ENCODE measurements at regions not wholly inside any gene's neighbourhood (a gene's known extent, or its start where the extent isn't known, plus 50 kb on each side); places are given as distances from the start of the nearest gene placed in this dataset.
"Not testable (repeated sequence)": the region's sequence is repeated elsewhere in the genome, so short reads cannot be mapped to it uniquely, and the experiment has no call there.

DNA sequence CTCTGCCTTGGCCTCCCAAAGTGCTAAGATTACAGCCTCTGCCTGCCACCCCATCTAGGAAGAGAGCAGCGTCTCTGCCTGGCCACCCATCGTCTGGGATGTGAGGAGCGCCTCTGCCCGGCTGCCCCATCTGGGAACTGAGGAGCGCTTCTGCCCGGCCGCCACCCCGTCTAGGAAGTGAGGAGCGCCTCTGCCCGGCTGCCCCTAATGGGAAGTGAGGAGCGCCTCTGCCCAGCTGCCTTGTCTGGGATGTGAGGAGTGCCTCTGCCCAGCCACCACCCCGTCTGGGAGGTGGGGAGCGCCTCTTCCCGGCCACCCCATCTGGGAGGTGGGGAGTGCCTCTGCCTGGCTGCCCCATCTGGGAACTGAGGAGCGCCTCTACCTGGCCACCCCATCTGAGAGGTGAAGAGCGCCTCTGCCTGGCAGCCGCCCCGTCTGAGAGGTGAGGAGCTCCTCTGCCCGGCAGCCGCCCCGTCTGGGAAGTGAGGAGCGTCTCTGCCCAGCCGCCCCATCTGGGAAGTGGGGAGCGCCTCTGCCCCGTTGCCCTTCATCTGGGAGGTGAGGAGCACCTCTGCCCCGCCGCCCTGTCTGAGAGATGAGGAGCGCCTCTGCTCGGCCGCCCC is 481.0 kb upstream of the GNPDA2 start:
- H4K20me1 ChIP-seq (ENCODE audit: insufficient read depth); H3K9me3 ChIP-seq (ENCODE audit: low read depth); H2AFZ ChIP-seq; H3K4me3 ChIP-seq; H3K79me2 ChIP-seq (ENCODE audit: insufficient read depth); H3K27ac ChIP-seq; H3K9ac ChIP-seq; H3K4me1 ChIP-seq (ENCODE audit: insufficient read depth); in situ Hi-C loops (cut with MboI); H3F3A ChIP-seq (ENCODE audit: insufficient read depth); DNase-seq; H3K4me2 ChIP-seq (ENCODE audit: unreplicated experiment); H3K9me2 ChIP-seq (ENCODE audit: insufficient read depth); H3K27me3 ChIP-seq (replicated peaks; ENCODE audit: insufficient read depth); H3K36me3 ChIP-seq (ENCODE audit: low read depth): not testable (repeated sequence)
- 73 to 75% methylated on average over 13 to 30 of the region's 30 CpGs for WGBS, 2 experiments (ENCODE audit: low coverage in 1 of 2, low lambda C conversion rate in 2 of 2, missing lambda C conversion rate in 2 of 2)

DNA sequence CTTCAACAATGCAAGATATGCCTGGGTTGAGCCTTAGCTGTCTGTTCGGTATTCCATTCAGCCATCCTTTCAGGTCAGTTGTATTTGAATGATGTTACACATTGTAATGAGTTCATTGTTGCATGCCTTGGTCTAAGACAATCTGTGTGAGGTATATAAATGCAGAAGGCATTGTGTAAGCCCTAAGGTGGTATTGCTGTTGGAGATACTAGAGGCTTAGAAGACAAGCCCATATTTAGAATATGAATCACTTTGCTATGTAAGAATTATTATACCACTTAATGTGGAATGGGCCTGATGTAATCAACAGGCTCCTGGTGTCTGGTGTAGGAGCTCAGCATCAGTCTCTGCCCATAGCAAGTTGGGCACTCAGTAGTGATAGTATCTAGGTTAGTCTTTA is 473.4 kb upstream of the GNPDA2 start:
- TF ChIP-seq EZH2 (IDR thresholded peaks at IDR 0.05; ENCODE audit: insufficient read depth, poor library complexity, severe bottlenecking) (no peak), EZH2phosphoT487 (IDR thresholded peaks at IDR 0.05; ENCODE audit: insufficient read depth, low read depth) (no peak)
- WGBS, 2 experiments (ENCODE audit: low coverage in 1 of 2, low lambda C conversion rate in 2 of 2, missing lambda C conversion rate in 2 of 2) = 26 to 30% methylated on average over 1 of the region's 1 CpG
- Histone ChIP-seq H3K4me1 (ENCODE audit: insufficient read depth) (no peaks in the 10 kb centered on the region), H3K79me2 (ENCODE audit: insufficient read depth) (no peaks in the 10 kb centered on the region), H3K9ac (no peak overlapping the region), H2AFZ (no peak overlapping the region), H3K27ac (no peak overlapping the region), H3K4me3 (no peak overlapping the region), H3K36me3 (ENCODE audit: low read depth) (no peaks in the 10 kb centered on the region), H4K20me1 (ENCODE audit: insufficient read depth) (no peaks in the 10 kb centered on the region), H3K4me2 (ENCODE audit: unreplicated experiment) (no peak overlapping the region), H3K9me3 (ENCODE audit: low read depth) (no peaks in the 10 kb centered on the region), H3K9me2 (ENCODE audit: insufficient read depth) (no peaks in the 10 kb centered on the region), H3F3A (ENCODE audit: insufficient read depth) (no peaks in the 10 kb centered on the region), H3K27me3 (replicated peaks; ENCODE audit: insufficient read depth) (no peaks in the 10 kb centered on the region)
- no peak for DNase-seq
- in situ Hi-C loops (cut with MboI) = no loop called here

DNA sequence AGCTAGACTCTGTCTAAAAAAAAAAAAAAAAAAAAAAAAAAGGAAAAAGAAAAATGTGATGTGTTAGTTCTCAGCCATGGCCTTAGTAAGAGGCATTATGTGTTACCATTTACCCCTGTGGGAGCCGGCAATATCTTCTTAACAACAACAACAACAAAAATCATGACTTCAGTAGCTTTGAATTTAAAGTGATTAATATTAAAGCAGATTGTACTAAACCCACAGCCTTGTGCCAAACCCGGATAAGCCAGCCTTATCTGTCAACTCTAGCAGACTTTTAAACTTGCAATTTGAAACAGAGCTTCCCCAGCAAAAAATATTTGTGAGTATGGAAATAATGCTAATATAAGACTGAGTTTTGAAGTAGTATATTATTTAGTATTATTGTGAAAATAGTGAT is 462.1 kb upstream of the GNPDA2 start:
- H3K27ac ChIP-seq = no peak overlapping the region
- H3K4me3 ChIP-seq = no peak overlapping the region
- H3K27me3 ChIP-seq (replicated peaks; ENCODE audit: insufficient read depth) = no peaks in the 10 kb centered on the region
- DNase-seq = no peak
- no peak overlapping the region for H3K9ac ChIP-seq
- TF ChIP-seq EZH2 (IDR thresholded peaks at IDR 0.05; ENCODE audit: insufficient read depth, poor library complexity, severe bottlenecking) (no peak), EZH2phosphoT487 (IDR thresholded peaks at IDR 0.05; ENCODE audit: insufficient read depth, low read depth) (no peak)
- no peaks in the 10 kb centered on the region for H3K79me2 ChIP-seq (ENCODE audit: insufficient read depth)
- no peaks in the 10 kb centered on the region for H3K9me2 ChIP-seq (ENCODE audit: insufficient read depth)
- no peak overlapping the region for H3K4me2 ChIP-seq (ENCODE audit: unreplicated experiment)
- H4K20me1 ChIP-seq (ENCODE audit: insufficient read depth) = no peaks in the 10 kb centered on the region
- no peak overlapping the region for H2AFZ ChIP-seq
- no peaks in the 10 kb centered on the region for H3F3A ChIP-seq (ENCODE audit: insufficient read depth)
- 18 to 32% methylated on average over 2 of the region's 2 CpGs for WGBS, 2 experiments (ENCODE audit: low coverage in 1 of 2, low lambda C conversion rate in 2 of 2, missing lambda C conversion rate in 2 of 2)
- no peaks in the 10 kb centered on the region for H3K9me3 ChIP-seq (ENCODE audit: low read depth)
- no peaks in the 10 kb centered on the region for H3K36me3 ChIP-seq (ENCODE audit: low read depth)
- in situ Hi-C loops (cut with MboI) = no loop called here
- H3K4me1 ChIP-seq (ENCODE audit: insufficient read depth) = no peaks in the 10 kb centered on the region

DNA sequence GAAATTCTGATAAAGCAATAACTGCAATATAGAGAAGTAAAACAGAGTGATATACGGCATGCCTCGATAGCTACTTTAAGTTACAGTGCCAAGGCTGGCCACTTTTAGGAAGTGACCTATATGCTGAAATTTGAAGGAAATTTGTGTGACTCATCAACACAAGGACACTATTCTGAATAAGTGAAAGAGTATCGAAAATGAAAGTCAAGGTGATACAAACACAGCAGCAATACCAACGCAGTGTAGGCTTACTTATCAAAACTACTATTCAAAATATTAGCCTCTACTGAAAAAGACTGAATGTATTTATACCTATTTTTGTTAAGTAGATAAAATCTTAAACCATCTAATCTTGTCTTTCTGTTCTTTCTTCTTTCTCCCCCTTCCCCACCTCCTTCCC is 459.9 kb upstream of the GNPDA2 start:
- H3K4me3 ChIP-seq = no peak overlapping the region
- no peaks in the 10 kb centered on the region for H3K79me2 ChIP-seq (ENCODE audit: insufficient read depth)
- H3F3A ChIP-seq (ENCODE audit: insufficient read depth) = no peaks in the 10 kb centered on the region
- no peaks in the 10 kb centered on the region for H3K9me3 ChIP-seq (ENCODE audit: low read depth)
- WGBS, 2 experiments (ENCODE audit: low coverage in 1 of 2, low lambda C conversion rate in 2 of 2, missing lambda C conversion rate in 2 of 2) = 55 to 56% methylated on average over 4 of the region's 4 CpGs
- H4K20me1 ChIP-seq (ENCODE audit: insufficient read depth) = no peaks in the 10 kb centered on the region
- no peak overlapping the region for H3K27ac ChIP-seq
- H3K4me2 ChIP-seq (ENCODE audit: unreplicated experiment) = no peak overlapping the region
- no peaks in the 10 kb centered on the region for H3K4me1 ChIP-seq (ENCODE audit: insufficient read depth)
- H3K9ac ChIP-seq = no peak overlapping the region
- no peak for DNase-seq
- no peaks in the 10 kb centered on the region for H3K27me3 ChIP-seq (replicated peaks; ENCODE audit: insufficient read depth)
- in situ Hi-C loops (cut with MboI) = no loop called here
- no peaks in the 10 kb centered on the region for H3K9me2 ChIP-seq (ENCODE audit: insufficient read depth)
- H2AFZ ChIP-seq = no peak overlapping the region
- H3K36me3 ChIP-seq (ENCODE audit: low read depth) = no peaks in the 10 kb centered on the region
- TF ChIP-seq EZH2phosphoT487 (IDR thresholded peaks at IDR 0.05; ENCODE audit: insufficient read depth, low read depth) (no peak), EZH2 (IDR thresholded peaks at IDR 0.05; ENCODE audit: insufficient read depth, poor library complexity, severe bottlenecking) (no peak)

DNA sequence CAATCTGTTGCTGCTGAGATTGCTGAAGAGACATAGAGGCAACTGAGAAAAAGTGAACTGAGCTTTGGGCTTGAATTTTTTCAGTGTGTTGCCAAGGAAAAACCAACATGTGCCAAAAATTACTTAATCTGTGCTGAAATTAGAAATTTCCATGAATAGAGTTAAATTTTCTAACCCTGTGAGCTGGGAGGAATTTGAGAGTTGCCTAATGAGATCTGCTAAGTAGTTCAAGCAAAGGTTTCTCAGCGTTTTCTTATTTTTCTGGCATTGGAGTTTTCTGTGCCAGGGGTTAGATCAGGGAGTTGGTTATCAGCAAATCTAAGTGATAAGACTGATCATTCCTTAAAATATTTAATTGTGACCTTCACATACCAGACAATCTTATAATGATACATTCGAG is 457.5 kb upstream of the GNPDA2 start:
- Histone ChIP-seq H2AFZ (no peak overlapping the region), H3K4me2 (ENCODE audit: unreplicated experiment) (no peak overlapping the region), H3K27me3 (replicated peaks; ENCODE audit: insufficient read depth) (no peaks in the 10 kb centered on the region), H4K20me1 (ENCODE audit: insufficient read depth) (no peaks in the 10 kb centered on the region), H3K9me2 (ENCODE audit: insufficient read depth) (no peaks in the 10 kb centered on the region), H3K4me3 (no peak overlapping the region), H3K36me3 (ENCODE audit: low read depth) (no peaks in the 10 kb centered on the region), H3K27ac (no peak overlapping the region), H3K4me1 (ENCODE audit: insufficient read depth) (no peaks in the 10 kb centered on the region), H3K79me2 (ENCODE audit: insufficient read depth) (no peaks in the 10 kb centered on the region), H3F3A (ENCODE audit: insufficient read depth) (no peaks in the 10 kb centered on the region), H3K9ac (no peak overlapping the region), H3K9me3 (ENCODE audit: low read depth) (no peaks in the 10 kb centered on the region)
- in situ Hi-C loops (cut with MboI) = no loop called here
- WGBS, 2 experiments (ENCODE audit: low coverage in 1 of 2, low lambda C conversion rate in 2 of 2, missing lambda C conversion rate in 2 of 2) = 1 to 6% methylated on average over 2 of the region's 2 CpGs
- no peak for TF ChIP-seq EZH2phosphoT487 (IDR thresholded peaks at IDR 0.05; ENCODE audit: insufficient read depth, low read depth)
- TF ChIP-seq EZH2 (IDR thresholded peaks at IDR 0.05; ENCODE audit: insufficient read depth, poor library complexity, severe bottlenecking) = no peak
- no peak for DNase-seq
